SU-DHL-6 (cell line): ENCODE measurements at regions not wholly inside any gene's neighbourhood (a gene's known extent, or its start where the extent isn't known, plus 50 kb on each side); places are given as distances from the start of the nearest gene placed in this dataset.

ENCODE experiments used
- H2AFZ ChIP-seq: fragments of 200-600 bp; sonication (generic); 2 replicates; pipeline ENCODE4 v1.6.1; 2014; ENCODE audit warnings: low read depth, mild to moderate bottlenecking, moderate library complexity, mixed read lengths, antibody characterized with exemption, low read length; ENCODE audit not compliant: severe bottlenecking
- H3F3A ChIP-seq: fragments of 200-600 bp; shearing (Covaris generic); 2 replicates; pipeline ENCODE4 v1.6.0; 2016; ENCODE audit warnings: antibody characterized with exemption, mild to moderate bottlenecking; ENCODE audit not compliant: insufficient read depth
- H3K27ac ChIP-seq: fragments of 200-600 bp; sonication (generic); 2 replicates; pipeline ENCODE4 v1.5.1; 2016; ENCODE audit warnings: low read depth, mild to moderate bottlenecking, low read length, moderate library complexity, mixed read lengths
- H3K27me3 ChIP-seq: fragments of 200-600 bp; sonication (generic), shearing (Covaris generic); 2 replicates; pipeline ENCODE4 v1.6.0; 2014; ENCODE audit warnings: mild to moderate bottlenecking, low read length
- H3K36me3 ChIP-seq: fragments of 200-600 bp; sonication (generic); 2 replicates; pipeline ENCODE4 v1.6.1; 2014; ENCODE audit warnings: mild to moderate bottlenecking, low read length, mixed read lengths
- H3K4me2 ChIP-seq: fragments of 300-600, 200-600 bp; shearing (Covaris generic), sonication (generic); 2 replicates; pipeline ENCODE4 v1.6.0; 2014; ENCODE audit warnings: low read length, low read depth, mild to moderate bottlenecking; ENCODE audit not compliant: poor library complexity, severe bottlenecking
- H3K4me3 ChIP-seq: fragments of 200-600 bp; sonication (generic); 2 replicates; pipeline ENCODE4 v1.5.1; 2014; ENCODE audit warnings: antibody characterized with exemption, low read length, mild to moderate bottlenecking, mixed read lengths; ENCODE audit not compliant: insufficient read depth, poor library complexity, severe bottlenecking
- H3K79me2 ChIP-seq: fragments of 200-600 bp; sonication (generic); 2 replicates; pipeline ENCODE4 v1.6.1; 2014; ENCODE audit warnings: mild to moderate bottlenecking, low read length, moderate library complexity; ENCODE audit not compliant: insufficient read depth
- H3K9ac ChIP-seq: fragments of 200-600 bp; sonication (generic); 2 replicates; pipeline ENCODE4 v1.7.0; 2014; ENCODE audit warnings: mild to moderate bottlenecking, low read length
- H3K9me2 ChIP-seq: fragments of 200-600 bp; sonication (generic); replicated peaks from 2 replicates; pipeline ENCODE4 v1.6.1; 2014; ENCODE audit warnings: low read length; ENCODE audit not compliant: insufficient read depth
- H3K9me3 ChIP-seq: fragments of 200-600 bp; sonication (generic); 2 replicates; pipeline ENCODE4 v1.6.1; 2014; ENCODE audit warnings: low read length, mixed read lengths; ENCODE audit not compliant: insufficient read depth
- H4K20me1 ChIP-seq: fragments of 200-600 bp; sonication (generic); 2 replicates; pipeline ENCODE4 v1.6.1; 2014; ENCODE audit warnings: low read depth, mild to moderate bottlenecking, antibody characterized with exemption, low read length, moderate library complexity, mixed read lengths
- CTCF ChIP-seq: fragments of 200-600 bp; sonication (generic); IDR thresholded peaks from one replicate; pipeline ENCODE4 v1.5.1; 2017; ENCODE audit warnings: antibody characterized with exemption, mild to moderate bottlenecking, low read length, moderate library complexity; ENCODE audit not compliant: insufficient read depth, poor library complexity, severe bottlenecking
- EZH2phosphoT487 ChIP-seq: fragments of 200-600 bp; sonication (generic), shearing (Covaris generic); conservative IDR thresholded peaks from 2 replicates; pipeline ENCODE4 v1.6.1; 2018; ENCODE audit warnings: mild to moderate bottlenecking, antibody characterized with exemption, low read length, moderate library complexity, mixed read lengths

GRCh38 chr1:87400813-87401212 is 72.1 kb downstream of the LMO4 start:
- Histone ChIP-seq H4K20me1 (no peaks in the 10 kb centered on the region), H3K27me3 (no peaks in the 10 kb centered on the region), H3K36me3 (no peaks in the 10 kb centered on the region), H3K27ac (peak overlapping the region; percentile 99), H3K4me2 (peak overlapping the region; percentile 95), H3K9me2 (no peaks in the 10 kb centered on the region), H3F3A (peaks cover 74% of the 10 kb centered on the region), H3K9ac (peak overlapping the region; percentile 65), H3K4me3 (peak overlapping the region; percentile 17), H2AFZ (no peak overlapping the region), H3K9me3 (no peaks in the 10 kb centered on the region), H3K79me2 (peaks cover 11% of the 10 kb centered on the region; the same call in 1 of the 2 replicates)
- TF ChIP-seq CTCF = no peak
- no peak for TF ChIP-seq EZH2phosphoT487

GRCh38 chr1:87402241-87403002 is 73.7 kb downstream of the LMO4 start:
- Histone ChIP-seq H3K9me3 (no peaks in the 10 kb centered on the region), H4K20me1 (no peaks in the 10 kb centered on the region), H3K27me3 (no peaks in the 10 kb centered on the region), H3K4me3 (peak overlapping the region; percentile 18), H3K9me2 (no peaks in the 10 kb centered on the region), H3K9ac (peak overlapping the region; percentile 65), H3K79me2 (peaks cover 19% of the 10 kb centered on the region; the same call in 1 of the 2 replicates), H3K4me2 (peak overlapping the region; percentile 95), H3F3A (peaks cover 79% of the 10 kb centered on the region), H3K36me3 (no peaks in the 10 kb centered on the region), H3K27ac (peak overlapping the region; percentile 99), H2AFZ (no peak overlapping the region)
- TF ChIP-seq EZH2phosphoT487 (no peak), CTCF (no peak)

GRCh38 chr1:87403061-87403820 is 74.6 kb downstream of the LMO4 start:
- no peaks in the 10 kb centered on the region for H3K9me2 ChIP-seq
- H2AFZ ChIP-seq = no peak overlapping the region
- H3K4me2 ChIP-seq = peak overlapping the region; percentile 95
- no peaks in the 10 kb centered on the region for H3K36me3 ChIP-seq
- peak overlapping the region; percentile 65 for H3K9ac ChIP-seq
- H3K27ac ChIP-seq = peak overlapping the region; percentile 99
- H3K4me3 ChIP-seq = peak overlapping the region; percentile 18
- no peak for TF ChIP-seq CTCF
- TF ChIP-seq EZH2phosphoT487 = no peak
- H3K79me2 ChIP-seq = peaks cover 20% of the 10 kb centered on the region; the same call in 1 of the 2 replicates
- H3K27me3 ChIP-seq = no peaks in the 10 kb centered on the region
- no peaks in the 10 kb centered on the region for H4K20me1 ChIP-seq
- no peaks in the 10 kb centered on the region for H3K9me3 ChIP-seq
- H3F3A ChIP-seq = peaks cover 72% of the 10 kb centered on the region
